Stimulated activated CD4-positive, alpha-beta T cell treated with anti-CD3 and anti-CD28 coated beads, Interleukin-4, amount 100 ng/mL, for 48 hours (primary cell): ENCODE measurements at regions not wholly inside any gene's neighbourhood (a gene's known extent, or its start where the extent isn't known, plus 50 kb on each side); places are given as distances from the start of the nearest gene placed in this dataset.

Source experiments
- DNase-seq, 2 donors: peaks; one replicate each; pipeline ENCODE4 v3.0.0-alpha.2; 2020; ENCODE audit warnings: low read depth in 2 of 2

GRCh38 chr2:217412721-217413120 is 552.9 kb upstream of the TNP1 start:
- DNase-seq, result no peak

DNA sequence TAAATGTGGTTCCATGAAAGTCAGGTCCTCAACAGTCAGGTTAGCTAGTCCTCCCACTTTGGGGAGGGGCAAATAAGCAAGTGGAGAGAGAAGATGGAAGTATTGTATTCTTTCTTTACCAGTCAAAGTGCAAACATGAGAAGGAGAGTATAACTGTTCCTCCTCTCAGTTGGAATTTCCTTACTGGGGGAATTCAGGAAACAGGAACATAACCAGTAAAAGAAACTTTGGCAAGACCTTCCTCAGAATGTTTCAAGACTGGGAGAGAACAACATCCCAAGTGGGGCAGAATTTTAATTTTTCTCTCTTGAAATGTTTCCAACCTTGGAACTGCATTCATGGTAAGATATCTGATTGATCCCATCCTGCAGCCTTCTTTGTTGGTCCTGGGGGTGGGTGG is 552.4 kb upstream of the TNP1 start:
- no peak for DNase-seq

- DNase-seq, result no peak
These were observed 550.8 kb upstream of the TNP1 start for GRCh38 chr2:217410681-217410960.

DNA sequence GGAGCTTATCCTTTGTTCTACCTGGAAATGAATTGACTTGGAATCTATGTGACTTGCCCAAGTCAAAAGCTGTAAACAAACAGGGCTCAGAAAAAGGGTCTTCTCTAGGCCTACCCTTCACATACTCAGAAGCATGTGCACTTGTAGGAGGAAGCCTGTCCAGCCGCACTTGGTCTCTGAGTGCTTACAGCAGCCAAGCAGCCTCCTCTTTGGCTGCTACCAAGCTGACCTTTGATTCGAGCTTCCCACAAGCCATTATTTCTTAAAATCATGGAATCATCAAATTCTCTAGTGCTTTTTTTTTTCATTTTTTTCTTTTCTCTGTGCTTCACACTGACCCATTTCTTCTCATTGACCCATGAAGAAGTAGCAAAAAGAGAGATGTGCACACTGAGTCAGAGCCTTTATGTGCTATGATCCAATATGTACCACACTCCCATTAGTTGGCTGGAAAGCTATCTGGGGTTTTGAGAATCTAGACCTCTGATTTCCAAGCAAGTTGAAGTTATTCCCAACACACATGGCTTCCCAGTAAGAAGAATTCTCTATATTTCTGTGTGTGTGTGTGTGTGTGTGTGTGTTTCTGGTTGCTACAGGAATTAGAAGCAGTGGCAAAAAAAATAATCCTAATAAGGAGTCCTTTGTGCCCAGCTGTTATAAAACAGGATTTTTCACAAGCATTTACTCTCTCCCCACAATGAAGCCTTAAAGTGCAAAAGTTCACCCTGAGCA is 550.3 kb upstream of the TNP1 start:
- no peak for DNase-seq

GRCh38 chr2:217407362-217407761 is 547.5 kb upstream of the TNP1 start:
- DNase-seq, result no peak

DNA sequence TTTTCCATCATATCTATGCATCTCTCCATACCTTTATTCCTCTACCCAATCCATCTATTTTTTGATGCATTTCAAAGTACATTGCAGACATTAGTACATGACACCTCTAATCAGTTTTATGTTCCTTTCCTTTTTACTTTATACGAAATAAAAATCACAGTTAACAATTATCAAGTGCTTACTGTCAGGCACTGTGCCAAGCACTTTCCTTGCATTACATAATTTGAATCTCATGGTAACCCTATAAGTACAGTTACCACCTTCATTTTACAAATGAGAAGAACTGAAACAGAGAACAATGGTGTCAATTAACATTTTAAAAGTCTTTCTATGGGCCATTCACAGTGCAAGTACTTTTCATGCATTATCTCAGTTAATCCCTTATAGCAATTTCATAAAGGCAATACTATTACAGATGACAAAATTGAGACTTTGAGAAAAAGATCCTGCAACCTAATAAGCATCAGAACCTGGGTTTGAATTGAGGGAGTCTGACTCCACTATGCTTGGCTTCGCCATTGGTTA is 544.4 kb upstream of the TNP1 start:
- no peak for DNase-seq

DNA sequence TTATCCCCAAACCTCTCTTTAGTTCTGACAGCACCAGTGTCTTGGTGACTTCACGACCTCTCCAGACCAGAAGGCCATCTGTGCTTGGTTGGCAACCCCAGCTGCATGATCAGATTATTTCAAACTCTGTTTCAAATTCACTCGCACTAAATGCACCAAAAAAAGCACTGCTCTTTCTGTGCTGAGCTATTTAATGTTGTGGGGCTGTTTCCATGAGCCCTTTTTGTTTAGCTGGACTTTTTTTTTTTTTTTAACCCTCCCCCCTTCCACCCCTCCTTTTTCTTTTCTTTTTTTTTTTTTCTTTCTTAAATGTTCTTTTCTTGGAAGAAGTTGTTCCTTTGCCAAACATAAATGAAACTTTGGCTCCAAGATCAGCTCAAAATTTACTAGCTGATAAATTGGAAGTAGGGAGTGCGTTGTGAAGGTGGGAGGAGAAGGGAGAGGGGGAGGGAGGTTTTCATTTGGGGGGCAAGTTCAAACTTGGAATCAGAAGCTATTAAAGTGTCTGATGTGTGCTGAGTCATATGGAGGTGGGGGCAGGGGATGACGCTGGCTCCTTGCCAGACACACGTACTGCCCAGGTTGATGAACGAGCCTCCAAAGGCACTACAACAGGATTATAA is 543.0 kb upstream of the TNP1 start:
- DNase-seq, result no peak

GRCh38 chr2:217402144-217402543 is 542.3 kb upstream of the TNP1 start:
- DNase-seq, result no peak

- DNase-seq, result no peak
These were observed 539.4 kb upstream of the TNP1 start for GRCh38 chr2:217399291-217399690.

GRCh38 chr2:217398860-217399259 is 539.0 kb upstream of the TNP1 start:
- DNase-seq, result no peak

DNA sequence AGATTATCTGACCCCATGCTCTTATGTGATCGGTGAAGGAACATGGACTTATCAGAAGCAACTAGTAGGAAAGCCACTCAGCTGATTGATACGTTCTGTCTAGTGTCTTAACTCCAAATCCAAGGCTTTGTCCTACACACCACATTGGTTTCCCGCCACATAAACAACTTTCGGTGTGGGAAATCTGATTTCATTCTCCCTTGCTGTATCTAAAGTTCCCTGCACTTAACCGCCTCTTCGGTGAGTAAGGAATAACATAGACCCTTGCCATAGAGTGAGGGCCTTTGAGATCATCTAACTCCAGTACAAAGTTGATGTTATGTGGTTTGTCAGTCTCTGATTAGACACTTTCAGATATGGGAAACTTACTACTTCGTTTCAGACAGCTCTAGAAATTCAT is 538.2 kb upstream of the TNP1 start:
- DNase-seq, result no peak

DNA sequence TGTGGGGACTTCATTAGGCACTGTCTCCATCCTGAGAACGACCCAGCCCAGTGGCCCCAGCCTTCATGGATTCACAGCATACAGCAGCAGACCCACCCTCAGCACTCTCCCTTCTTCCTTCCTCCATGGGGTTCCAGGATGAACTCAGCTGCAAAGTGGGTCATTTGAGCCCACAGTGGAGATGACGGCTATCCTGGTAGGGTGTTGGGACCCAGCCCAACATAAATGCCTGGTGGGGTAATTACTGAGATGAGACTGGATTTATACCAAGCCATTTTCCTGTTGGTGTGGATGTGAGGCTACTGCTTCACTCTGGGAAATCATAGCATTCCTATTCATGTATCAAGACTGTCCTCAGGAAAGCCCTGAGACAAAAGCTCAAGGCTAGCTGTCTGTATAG is 536.7 kb upstream of the TNP1 start:
- no peak for DNase-seq

DNA sequence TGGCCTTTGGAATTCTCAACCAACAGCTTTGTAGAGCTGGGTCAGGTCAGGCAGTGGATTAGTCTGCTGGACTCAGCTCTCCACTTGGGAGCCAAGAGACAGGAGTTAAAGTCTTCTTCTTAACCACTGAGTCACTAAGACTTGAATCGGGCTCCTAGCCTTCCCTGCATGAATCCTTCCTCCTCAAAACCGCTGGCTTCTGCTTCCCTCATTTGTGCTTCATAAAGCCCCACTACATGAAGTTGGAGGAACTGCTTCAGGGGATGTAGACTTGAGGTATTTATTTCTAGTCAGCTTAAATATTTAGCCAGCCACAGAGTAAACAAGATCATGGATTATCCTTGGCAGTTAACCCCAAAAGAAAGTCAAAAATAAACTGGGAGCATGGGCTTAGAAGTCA is 536.3 kb upstream of the TNP1 start:
- DNase-seq, result no peak

DNA sequence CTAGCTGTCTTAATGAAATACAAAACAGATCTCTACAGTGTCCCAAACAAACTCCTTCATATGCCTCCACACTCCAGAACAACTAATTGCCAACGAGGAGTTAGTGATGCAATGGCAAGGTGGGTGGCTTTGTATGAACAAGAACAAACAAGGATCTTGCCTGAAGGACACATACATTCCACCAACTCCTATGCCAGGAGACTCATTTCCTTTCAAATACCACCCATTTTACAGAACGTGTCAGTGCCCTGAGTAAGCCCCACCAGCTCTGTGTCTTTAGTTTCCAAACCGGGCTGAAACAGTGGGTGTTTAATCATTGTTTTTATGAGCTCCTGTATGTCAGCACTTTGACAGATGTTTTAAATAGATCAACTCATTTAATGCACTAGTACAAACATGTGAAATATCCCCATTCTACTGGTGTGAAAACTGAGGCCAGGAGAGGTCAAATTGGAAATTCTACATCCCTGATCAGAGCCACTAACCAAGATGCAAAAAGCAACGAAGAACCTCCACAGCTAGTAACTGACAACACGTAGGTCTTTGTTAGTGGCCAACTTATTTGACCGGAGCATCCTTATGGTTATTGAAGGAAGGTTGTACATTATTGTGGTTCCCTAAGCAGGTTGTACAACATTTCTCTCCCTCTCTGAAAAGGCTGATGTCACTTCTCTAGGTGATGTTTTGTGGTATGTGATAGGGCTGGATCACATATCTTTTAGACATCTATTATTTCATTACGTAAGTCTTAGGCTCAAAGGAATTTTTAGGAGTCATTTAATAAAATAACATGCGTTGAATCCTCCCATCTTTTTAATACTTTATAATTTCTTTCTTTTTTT is 534.9 kb upstream of the TNP1 start:
- no peak for DNase-seq

GRCh38 chr2:217393585-217394032 is 533.7 kb upstream of the TNP1 start:
- DNase-seq, result no peak

DNA sequence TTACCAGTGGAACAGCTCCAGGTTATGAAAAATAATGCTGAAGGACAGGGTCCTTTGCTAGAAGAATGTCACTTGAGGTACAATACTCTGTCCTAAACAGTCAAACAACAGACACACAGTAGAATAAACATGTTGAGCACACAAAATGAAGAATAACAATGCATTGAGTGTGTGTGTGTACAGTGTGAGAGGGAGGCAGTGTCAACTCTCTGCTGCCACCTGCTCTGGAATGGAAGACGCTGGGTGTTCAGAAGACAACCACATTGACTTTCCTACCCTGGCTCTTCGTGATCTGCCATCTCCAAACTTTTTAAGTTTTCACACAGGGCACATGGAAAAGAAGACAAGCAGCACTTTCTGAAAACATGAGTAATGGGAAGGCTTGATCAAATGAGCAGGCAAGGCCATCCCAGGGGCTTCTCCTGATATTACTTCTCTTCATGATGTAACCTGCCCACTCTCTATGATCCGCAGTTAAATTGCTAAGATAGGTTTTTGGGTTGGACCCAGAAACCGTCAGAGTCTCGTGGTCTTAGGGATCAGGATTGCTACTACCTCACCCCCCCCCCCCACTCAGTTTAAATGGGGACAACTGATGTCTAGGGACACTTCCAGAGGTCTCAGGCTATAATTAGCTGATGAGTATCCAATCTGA is 533.2 kb upstream of the TNP1 start:
- DNase-seq, result no peak

DNA sequence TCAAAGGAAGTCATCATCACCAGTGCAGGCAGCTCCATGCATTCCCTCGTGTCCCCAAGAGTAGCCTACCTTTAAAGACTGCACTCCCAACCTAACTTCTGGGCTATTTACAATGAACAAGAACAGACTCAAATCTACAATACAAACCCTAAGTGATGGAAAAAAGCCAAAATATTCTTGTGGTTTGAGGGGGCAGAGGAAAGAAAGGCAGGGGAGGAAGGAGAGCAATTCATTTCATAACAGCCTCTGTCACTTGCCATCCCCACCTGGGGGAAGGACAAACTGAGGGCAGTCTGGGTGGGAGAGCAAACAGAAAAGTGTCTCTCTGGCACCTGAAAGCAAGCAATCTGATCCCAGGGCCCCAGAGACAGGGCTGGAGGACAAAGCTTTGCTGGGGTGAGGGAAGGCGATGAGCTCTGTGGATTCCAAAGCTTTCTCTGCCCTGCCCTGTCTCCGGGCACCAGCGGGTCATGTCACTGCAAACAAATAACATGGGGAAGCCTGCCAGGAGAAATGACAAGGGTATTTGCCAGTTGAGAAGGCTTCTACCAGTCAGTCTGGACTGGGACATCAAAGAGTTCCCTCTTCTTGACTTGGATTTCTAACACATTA is 528.0 kb upstream of the TNP1 start:
- DNase-seq, result no peak

- DNase-seq, result no peak
These were observed 526.2 kb upstream of the TNP1 start for GRCh38 chr2:217386041-217386440.

- no peak for DNase-seq
These were observed 523.8 kb upstream of the TNP1 start for GRCh38 chr2:217383620-217384019.

GRCh38 chr2:217382794-217383193 is 522.9 kb upstream of the TNP1 start:
- no peak for DNase-seq

GRCh38 chr2:217379807-217380206 is 519.9 kb upstream of the TNP1 start:
- no peak for DNase-seq

DNA sequence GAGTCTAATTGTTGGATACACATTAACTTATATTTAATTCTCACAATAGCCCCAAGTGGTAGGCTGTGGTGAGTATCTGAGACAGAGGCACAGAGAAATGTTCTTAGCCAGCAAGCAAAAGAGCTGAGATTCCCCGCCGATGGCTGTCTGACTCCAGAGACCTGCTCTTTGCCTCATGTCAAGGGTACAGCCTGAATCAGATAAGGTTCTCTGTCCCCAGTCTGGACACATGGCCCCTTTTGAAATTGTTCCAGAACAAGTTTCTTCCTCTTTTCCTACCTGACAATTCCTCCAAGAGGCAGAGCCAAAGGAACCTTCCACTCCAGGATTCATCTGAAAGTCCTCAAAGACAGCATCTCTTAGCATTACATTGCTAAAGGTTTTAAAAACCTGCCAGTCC is 512.9 kb upstream of the TNP1 start:
- no peak for DNase-seq
